ENCODE measurements at regions not wholly inside any gene's neighbourhood (a gene's known extent, or its start where the extent isn't known, plus 50 kb on each side); places are given as distances from the start of the nearest gene placed in this dataset.

GRCh38 chr12:3336606-3337311 is 154.2 kb upstream of the PRMT8 start:
- DNase-seq (ENCODE audit: low spot score), result no peak

DNA sequence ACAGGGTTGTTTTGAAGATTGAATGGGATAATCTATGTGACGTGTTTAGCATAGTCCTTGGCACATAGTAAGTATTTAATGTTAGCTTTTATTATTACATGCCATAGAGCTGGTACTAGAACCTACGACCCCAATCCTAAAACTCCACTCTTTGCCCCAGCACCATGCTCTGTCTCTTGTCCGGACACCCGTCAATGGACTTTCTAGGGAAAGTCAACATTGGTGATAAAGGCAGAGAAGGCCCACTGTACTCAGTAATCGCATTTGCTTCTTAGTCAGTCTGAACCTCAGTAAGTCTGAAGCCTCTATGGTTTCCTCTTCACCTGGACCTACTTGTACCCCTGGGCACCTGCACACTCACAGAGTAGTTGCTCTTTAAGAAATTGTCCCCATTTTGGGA is 153.1 kb upstream of the PRMT8 start:
- DNase-seq (ENCODE audit: low spot score), result no peak

DNA sequence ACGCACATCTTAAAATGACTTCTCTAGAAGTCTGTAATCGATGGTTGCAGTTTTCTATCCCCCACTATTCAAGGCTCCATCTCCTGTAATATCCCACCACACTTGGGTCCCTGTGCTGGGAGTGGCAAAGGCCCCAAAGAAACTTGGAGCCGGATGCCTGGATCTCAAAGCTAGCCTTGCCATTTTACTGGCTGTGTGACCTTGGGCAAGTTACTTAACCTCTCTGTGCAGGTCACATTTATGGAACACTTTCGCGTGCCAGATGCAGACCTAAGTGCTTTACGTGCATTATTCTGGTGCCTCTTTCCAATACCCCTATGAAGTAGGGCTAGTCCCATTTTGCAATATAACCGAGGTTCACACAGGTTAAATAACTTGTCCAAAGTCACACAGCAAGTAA is 151.8 kb upstream of the PRMT8 start:
- no peak for DNase-seq (ENCODE audit: low spot score)

- DNase-seq (ENCODE audit: low spot score), result no peak
Observed at GRCh38 chr12:3341594-3341993, 149.4 kb upstream of the PRMT8 start.

- DNase-seq (ENCODE audit: low spot score), result peak; percentile 40
Observed at GRCh38 chr12:3342051-3342450, 149.0 kb upstream of the PRMT8 start.

GRCh38 chr12:3348055-3348454 is 142.9 kb upstream of the PRMT8 start:
- no peak for DNase-seq (ENCODE audit: low spot score)

DNA sequence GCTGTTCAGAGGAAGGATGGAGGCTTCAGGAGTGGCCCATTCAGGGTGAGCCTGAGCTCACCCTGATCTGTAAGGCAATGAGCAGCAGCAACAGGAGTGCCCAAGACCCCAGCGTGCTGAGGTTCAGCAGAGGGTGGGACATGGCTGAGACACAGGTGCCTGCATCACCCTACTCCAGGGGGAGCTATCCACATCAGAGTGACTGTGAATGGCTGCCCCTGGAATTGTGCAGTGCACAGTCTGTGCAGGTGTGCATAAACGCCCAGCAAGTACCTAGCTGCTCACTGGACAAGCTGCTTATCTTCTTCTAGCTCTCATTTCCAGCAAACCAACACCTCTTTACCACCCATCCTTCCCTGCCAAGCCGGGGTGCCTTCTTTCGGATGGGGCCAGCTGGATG is 140.6 kb upstream of the PRMT8 start:
- DNase-seq (ENCODE audit: low spot score), result no peak

GRCh38 chr12:3351731-3352130 is 139.3 kb upstream of the PRMT8 start:
- DNase-seq (ENCODE audit: low spot score), result no peak

DNA sequence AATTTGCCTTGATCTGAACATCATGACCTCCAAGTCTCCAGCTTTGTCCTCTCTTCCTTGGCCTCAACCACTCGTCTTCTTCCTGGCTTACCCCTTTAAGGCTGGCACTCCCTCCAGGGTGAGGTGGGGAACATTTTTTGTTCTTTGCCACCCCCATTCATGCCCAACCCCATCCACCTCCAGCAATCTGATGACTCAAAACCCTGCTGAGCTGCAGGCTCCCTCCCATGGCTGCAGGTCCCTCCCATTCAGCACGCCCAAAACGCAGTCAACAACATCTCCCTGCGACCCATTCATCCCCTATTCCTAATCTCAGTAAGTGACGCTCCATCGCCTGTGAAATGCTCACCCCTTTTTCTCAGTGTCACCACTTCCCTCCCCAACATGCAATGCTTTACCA is 138.8 kb upstream of the PRMT8 start:
- DNase-seq (ENCODE audit: low spot score), result no peak

GRCh38 chr12:3353621-3354020 is 137.4 kb upstream of the PRMT8 start:
- no peak for DNase-seq (ENCODE audit: low spot score)

DNA sequence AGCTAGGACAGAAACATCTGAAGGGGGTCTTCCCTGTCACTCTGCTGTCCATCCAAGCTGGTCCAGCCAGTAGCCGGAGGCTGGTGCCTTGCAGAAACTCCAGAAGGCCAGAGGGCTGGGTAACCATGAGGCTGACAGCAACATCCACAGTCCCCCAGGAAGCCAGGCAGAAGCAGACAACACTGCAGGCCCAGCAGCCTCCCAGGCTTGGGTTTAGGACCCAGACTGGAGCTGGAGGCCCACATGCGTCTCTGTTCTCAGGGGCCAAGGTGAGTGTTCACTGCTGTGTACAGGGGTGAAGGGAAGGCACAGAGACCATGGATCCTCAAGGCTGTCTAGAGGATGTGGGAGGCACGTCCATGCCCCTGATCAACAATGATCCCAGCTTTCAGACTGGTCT is 136.4 kb upstream of the PRMT8 start:
- no peak for DNase-seq (ENCODE audit: low spot score)

- no peak for DNase-seq (ENCODE audit: low spot score)
Observed at GRCh38 chr12:3355378-3355900, 135.6 kb upstream of the PRMT8 start.

GRCh38 chr12:3357950-3358525 is 133.0 kb upstream of the PRMT8 start:
- DNase-seq (ENCODE audit: low spot score), result no peak

GRCh38 chr12:3359478-3359877 is 131.5 kb upstream of the PRMT8 start:
- DNase-seq (ENCODE audit: low spot score), result no peak

DNA sequence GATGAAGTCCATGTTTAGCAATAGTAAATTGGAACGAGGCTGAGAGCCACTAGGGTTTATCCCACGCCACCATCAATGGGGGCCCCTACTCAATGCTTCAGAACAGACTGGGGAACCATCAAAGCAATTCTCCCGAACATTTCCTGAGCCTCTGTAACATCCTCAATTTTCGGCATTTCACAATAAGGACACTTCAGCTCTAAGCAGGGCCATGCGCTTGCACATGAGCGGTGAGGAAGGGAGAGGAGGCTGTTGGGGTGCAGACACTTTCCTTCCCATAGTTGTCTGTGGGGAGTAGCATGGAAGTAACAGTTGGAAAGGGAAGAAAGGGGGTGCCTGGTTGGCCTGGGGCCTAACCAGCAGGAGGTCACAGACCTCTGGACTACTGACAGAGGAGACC is 129.9 kb upstream of the PRMT8 start:
- no peak for DNase-seq (ENCODE audit: low spot score)

DNA sequence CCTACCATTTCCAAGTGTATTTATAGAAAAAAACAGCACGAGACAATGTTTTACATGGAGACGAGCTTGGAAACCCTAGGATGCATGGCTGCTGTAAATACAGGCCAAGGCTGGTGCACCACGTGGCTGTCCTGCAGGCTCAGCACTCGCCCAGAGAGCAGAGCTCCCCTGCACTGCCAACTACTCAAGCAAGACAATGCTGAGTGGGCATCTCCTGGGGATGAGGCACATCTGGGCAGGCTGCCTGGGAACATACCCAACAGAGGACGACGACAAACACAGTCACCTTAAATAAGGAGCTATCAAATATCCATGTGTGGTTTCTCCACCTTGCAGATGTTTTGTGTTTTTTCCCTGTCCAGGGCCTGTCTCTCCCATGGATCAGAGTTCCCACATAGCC is 128.3 kb upstream of the PRMT8 start:
- DNase-seq (ENCODE audit: low spot score), result no peak

DNA sequence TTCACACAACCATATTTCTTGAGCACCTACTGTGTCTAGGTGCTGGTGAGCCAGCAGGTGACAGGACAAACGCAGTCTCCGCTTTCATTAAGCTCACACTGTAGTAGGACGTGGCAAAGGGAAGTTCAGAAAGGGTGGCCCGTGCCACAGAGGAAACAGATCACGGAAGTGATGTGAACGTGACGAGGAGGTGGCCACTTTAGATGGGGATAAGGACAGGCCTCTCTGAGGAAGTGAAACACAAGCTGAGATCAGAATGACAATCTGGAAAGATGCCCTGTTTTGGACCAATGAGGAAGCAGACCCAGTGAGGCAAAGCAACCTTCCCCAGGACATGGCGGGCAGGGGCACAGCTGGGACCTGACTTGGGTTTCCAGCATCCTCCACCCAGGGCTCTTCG is 127.4 kb upstream of the PRMT8 start:
- no peak for DNase-seq (ENCODE audit: low spot score)

GRCh38 chr12:3364226-3364625 is 126.8 kb upstream of the PRMT8 start:
- no peak for DNase-seq (ENCODE audit: low spot score)

DNA sequence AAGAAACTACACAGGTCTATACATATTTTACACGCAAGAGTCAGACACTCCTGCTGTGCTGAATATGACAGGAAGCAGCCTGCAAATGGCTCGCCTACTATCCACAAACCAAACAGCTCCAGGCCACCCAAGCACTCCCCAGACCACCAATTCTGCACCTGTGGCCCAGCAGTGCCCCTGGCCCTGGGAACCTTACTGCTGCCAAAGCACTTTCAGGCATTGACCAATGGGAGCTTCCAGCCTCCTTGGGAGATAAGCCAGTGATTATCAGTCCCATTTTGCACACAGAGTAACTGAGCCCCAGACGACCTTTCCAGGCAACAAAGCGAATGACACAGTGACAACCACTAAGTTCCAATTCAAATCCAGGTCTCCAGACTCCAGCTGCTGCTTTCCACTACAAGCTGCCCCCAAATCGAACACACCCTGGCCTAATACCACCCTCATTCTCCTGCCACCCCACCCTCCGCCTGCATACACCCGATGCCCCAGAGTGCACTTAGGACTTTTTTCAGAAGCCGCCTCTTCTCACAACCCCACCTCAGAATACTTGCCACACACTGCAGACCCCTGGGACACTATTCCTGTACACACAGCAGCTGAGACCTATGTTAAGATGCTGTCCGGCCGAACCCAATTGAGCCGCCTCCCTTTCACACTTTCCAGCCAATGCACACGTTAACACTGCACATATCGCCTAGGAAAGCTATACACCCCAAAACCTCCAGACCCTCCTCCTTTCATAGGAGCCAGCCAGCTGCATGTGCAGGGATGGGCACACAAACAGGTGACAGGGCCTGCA is 126.1 kb upstream of the PRMT8 start:
- no peak for DNase-seq (ENCODE audit: low spot score)

DNA sequence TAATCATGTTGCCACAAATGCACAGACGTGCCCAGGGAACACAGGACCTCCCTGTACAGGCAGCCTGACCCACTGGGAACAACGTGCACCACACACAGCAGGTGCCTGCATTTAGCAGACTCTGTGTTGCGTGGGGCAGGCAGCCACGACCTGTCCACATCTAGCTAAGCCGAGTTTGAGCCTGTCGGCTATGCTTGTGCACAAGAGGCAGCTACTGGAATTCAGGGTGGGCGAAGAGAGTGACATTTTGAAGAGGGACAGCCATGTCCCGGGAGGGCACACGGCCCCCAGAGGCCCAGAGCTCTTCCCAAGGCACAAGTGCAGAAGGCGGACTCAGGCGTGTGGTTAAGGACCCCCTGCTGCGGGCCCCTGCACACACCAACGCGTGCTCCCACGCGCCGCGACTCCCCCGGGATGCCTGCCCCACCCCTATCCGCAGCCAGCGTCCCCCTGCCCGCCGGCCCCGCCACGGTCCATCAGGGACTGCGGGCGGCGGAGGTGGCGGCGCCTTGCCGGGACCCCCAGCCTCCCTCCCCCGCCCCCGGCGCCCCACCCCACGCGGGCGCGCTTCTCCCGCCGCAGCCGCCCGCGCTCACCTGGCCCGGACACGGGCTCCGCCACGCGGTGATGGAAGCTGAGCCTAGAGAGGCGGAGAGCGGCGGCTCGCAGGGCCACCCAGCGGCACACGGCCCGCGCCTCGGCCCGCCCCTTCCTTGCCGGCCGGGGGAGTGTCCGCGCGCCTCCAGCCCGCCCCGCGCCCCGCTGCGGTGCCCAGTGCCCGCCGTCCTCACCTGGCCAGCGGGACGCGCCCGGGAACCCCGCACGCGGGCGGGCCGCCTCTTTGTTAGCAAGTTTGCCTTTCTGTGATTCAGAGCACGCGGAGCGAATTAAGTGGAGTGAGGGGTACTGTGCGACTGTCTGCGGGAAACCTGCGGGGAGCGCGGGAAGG is 125.3 kb upstream of the PRMT8 start:
- no peak for DNase-seq (ENCODE audit: low spot score)

DNA sequence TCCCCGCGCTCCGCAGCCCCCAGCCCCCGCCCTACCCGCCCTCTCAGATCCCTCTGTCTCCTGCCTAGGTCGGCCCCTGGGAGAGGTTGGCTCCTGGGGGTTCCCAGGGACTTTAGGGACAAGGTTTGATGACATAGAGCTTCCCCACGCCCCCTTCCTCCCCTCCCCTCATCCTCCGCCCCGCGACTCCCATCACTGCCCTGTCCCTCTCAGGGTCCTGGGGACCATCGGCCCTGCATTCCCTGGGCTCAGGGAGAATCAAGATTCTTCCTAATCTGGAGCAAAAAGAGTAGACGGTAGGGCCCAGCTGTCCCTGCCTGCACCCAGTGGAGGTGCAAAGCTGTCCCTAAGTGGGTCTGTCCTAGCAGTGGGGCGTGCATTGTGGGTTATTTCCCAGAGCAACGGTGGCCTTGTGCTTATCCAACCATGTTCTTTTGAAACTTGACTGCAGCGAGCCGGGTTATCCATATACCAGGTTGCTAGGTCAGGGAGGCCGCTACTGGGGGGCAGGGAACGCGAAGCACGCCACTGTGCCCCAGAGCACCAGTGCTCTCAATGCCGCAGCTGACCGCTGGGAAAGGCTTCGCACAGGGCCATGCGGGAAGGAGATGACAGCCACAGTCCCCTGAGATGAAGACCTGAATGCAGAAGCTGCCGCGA is 124.4 kb upstream of the PRMT8 start:
- no peak for DNase-seq (ENCODE audit: low spot score)
